ENCODE measurements at regions not wholly inside any gene's neighbourhood (a gene's known extent, or its start where the extent isn't known, plus 50 kb on each side); places are given as distances from the start of the nearest gene placed in this dataset.

GRCh38 chr13:59182241-59182640 lies 981.5 kb downstream of the DIAPH3 start:
- TF ChIP-seq GATA2 (IDR thresholded peaks at IDR 0.05; ENCODE audit: low read depth, low read length) (no peak), GATA3 (IDR thresholded peaks at IDR 0.05; ENCODE audit: low read depth, low read length) (no peak)

All from SH-SY5Y (cell line).